K562 (cell line): ENCODE measurements at regions not wholly inside any gene's neighbourhood (a gene's known extent, or its start where the extent isn't known, plus 50 kb on each side); places are given as distances from the start of the nearest gene placed in this dataset.

Experiments
- BCL6 ChIP-seq: fragments of 250-450 bp; sonication (Bioruptor Pico); IDR thresholded peaks from 2 replicates; pipeline ENCODE4 v1.4.0; 2020
- DDX20 ChIP-seq: fragments of 450-650 bp; IDR thresholded peaks from 2 replicates; pipeline ENCODE4 v1.6.1; 2016; ENCODE audit warnings: missing genetic modification characterization, low read depth, mild to moderate bottlenecking, missing compliant biosample characterization, moderate library complexity
- FOSL1 ChIP-seq: fragments of 200-800 bp; sonication (Bioruptor generic); conservative IDR thresholded peaks from 2 replicates; pipeline ENCODE4 v1.6.1; 2016; ENCODE audit warnings: missing genetic modification characterization, missing compliant biosample characterization
- HSF4 ChIP-seq: fragments of 250-450 bp; sonication (Bioruptor Pico); IDR thresholded peaks from 2 replicates; pipeline ENCODE4 v2.1.2; 2022; ENCODE audit warnings: mild to moderate bottlenecking, moderate library complexity, borderline replicate concordance
- RBM14 ChIP-seq: fragments of 200-400 bp; formaldehyde crosslinking; IDR thresholded peaks from 2 replicates; pipeline ENCODE4 v1.6.1; 2018; ENCODE audit warnings: low read depth, mild to moderate bottlenecking, low read length, moderate library complexity, borderline replicate concordance; ENCODE audit not compliant: insufficient read depth
- RBM34 ChIP-seq: fragments of 200-400 bp; formaldehyde crosslinking; IDR thresholded peaks from 2 replicates; pipeline ENCODE4 v1.6.1; 2018; ENCODE audit warnings: low read length, borderline replicate concordance; ENCODE audit not compliant: insufficient read depth
- SLC30A9 ChIP-seq: fragments of 250-450 bp; sonication (Bioruptor Pico); IDR thresholded peaks from 2 replicates; pipeline ENCODE4 v1.8.0; 2022; ENCODE audit warnings: mild to moderate bottlenecking, moderate library complexity
- SPI1 ChIP-seq: IDR thresholded peaks from 2 replicates; pipeline ENCODE4 v1.6.1; 2011; ENCODE audit warnings: low read depth, low read length, control low read depth, borderline replicate concordance
- TCF3 ChIP-seq: sonication (generic); formaldehyde crosslinking; IDR thresholded peaks from 2 replicates; pipeline ENCODE4 v1.4.0; 2020; ENCODE audit warnings: mild to moderate bottlenecking, missing genetic modification reagents
- ZKSCAN1 ChIP-seq: fragments of 150-350 bp; IDR thresholded peaks from 2 replicates; pipeline ENCODE4 v1.6.1; 2016; ENCODE audit warnings: low read depth, low read length
- ZNF668 ChIP-seq: fragments of 250-450 bp; sonication (Bioruptor Pico); IDR thresholded peaks from 2 replicates; pipeline ENCODE4 v1.8.0; 2022; ENCODE audit warnings: mild to moderate bottlenecking, inconsistent platforms
- ZNF778 ChIP-seq: fragments of 450-650 bp; formaldehyde crosslinking; IDR thresholded peaks from 2 replicates; pipeline ENCODE4 v1.4.0; 2020; ENCODE audit warnings: mild to moderate bottlenecking, moderate library complexity
- TF ChIP-seq, protein P1 (sequence below): fragments of 200-800 bp; sonication (Bioruptor generic); IDR thresholded peaks from 2 replicates; pipeline ENCODE4 v1.6.1; 2017; ENCODE audit warnings: missing genetic modification characterization, missing compliant biosample characterization
- TF ChIP-seq, protein P2 (sequence below): fragments of 250-450 bp; sonication (Bioruptor Pico); IDR thresholded peaks from 2 replicates; pipeline ENCODE4 v1.4.0; 2020; ENCODE audit warnings: mild to moderate bottlenecking
- TF ChIP-seq, protein P3 (sequence below): fragments of 450-650 bp; IDR thresholded peaks from 2 replicates; pipeline ENCODE4 v1.6.1; 2016; ENCODE audit warnings: missing biosample characterization, missing genetic modification characterization
- TF ChIP-seq, protein P4 (sequence below): sonication (generic); formaldehyde crosslinking; IDR thresholded peaks from 2 replicates; pipeline ENCODE4 v1.8.0; 2023; ENCODE audit warnings: missing genetic modification reagents, mild to moderate bottlenecking, borderline replicate concordance
- TF ChIP-seq, protein P5 (sequence below), 2 experiments: fragments of 250-450 bp in 1 of 2; fragments of 450-650 bp in 1 of 2; sonication (Bioruptor Pico) in 1 of 2; IDR thresholded peaks; 2 replicates each; pipeline versions ENCODE4 v1.6.1 to v1.8.0; 2016 to 2021; ENCODE audit warnings: mild to moderate bottlenecking in 2 of 2, moderate library complexity in 2 of 2, missing compliant biosample characterization in 1 of 2, missing genetic modification characterization in 1 of 2

DNA sequence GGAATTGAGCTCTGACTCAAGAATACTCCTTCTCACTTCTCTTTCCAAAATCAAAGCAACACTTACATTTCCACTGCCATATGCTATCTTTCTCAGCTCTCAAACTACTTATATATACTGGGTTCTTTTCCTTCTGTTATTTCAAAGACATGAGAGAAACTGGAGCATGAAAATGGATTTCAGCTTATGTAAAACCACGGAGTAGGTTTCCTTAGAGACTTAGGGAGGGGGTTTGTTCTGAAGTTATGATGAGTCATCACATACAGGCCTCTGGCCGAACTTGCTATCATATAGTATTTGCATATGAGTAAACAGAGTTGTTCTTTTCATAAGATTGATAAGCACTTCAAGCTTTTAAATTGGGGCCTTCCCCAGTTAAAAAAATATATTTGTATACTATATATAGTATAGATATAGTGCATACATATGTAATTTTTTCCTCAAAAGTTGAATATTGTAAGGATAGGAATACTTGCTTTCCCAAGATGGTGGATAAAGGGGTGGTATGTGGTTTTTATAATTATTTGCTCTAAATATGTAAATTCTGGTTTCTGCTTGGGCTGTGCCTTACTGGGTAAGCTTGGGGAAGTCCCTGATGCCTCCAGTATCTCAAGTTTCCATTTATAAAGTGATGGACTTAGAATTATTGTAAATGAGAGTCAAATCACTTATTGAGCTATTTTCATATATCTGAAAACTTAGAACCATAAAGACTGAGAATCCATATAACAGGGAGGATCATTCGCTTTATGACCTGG is 273.9 kb downstream of the RFPL4B start (continued):
- TF ChIP-seq, protein P1, sequence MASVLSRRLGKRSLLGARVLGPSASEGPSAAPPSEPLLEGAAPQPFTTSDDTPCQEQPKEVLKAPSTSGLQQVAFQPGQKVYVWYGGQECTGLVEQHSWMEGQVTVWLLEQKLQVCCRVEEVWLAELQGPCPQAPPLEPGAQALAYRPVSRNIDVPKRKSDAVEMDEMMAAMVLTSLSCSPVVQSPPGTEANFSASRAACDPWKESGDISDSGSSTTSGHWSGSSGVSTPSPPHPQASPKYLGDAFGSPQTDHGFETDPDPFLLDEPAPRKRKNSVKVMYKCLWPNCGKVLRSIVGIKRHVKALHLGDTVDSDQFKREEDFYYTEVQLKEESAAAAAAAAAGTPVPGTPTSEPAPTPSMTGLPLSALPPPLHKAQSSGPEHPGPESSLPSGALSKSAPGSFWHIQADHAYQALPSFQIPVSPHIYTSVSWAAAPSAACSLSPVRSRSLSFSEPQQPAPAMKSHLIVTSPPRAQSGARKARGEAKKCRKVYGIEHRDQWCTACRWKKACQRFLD (CRISPR knock-in tag), result no peak
- TF ChIP-seq, protein P2, sequence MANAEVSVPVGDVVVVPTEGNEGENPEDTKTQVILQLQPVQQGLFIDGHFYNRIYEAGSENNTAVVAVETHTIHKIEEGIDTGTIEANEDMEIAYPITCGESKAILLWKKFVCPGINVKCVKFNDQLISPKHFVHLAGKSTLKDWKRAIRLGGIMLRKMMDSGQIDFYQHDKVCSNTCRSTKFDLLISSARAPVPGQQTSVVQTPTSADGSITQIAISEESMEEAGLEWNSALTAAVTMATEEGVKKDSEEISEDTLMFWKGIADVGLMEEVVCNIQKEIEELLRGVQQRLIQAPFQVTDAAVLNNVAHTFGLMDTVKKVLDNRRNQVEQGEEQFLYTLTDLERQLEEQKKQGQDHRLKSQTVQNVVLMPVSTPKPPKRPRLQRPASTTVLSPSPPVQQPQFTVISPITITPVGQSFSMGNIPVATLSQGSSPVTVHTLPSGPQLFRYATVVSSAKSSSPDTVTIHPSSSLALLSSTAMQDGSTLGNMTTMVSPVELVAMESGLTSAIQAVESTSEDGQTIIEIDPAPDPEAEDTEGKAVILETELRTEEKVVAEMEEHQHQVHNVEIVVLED, result no peak
- TF ChIP-seq ZNF778 (CRISPR knock-in tag) (no peak), FOSL1 (peak; percentile 31; the same call in 1 of the 2 replicates), TCF3 (no peak), DDX20 (tag) (no peak), HSF4 (CRISPR knock-in tag) (no peak), BCL6 (CRISPR knock-in tag) (no peak), RBM34 (no peak), ZNF668 (CRISPR knock-in tag) (no peak), RBM14 (no peak), SLC30A9 (CRISPR knock-in tag) (no peak), SPI1 (no peak), ZKSCAN1 (no peak)
- TF ChIP-seq, protein P3, sequence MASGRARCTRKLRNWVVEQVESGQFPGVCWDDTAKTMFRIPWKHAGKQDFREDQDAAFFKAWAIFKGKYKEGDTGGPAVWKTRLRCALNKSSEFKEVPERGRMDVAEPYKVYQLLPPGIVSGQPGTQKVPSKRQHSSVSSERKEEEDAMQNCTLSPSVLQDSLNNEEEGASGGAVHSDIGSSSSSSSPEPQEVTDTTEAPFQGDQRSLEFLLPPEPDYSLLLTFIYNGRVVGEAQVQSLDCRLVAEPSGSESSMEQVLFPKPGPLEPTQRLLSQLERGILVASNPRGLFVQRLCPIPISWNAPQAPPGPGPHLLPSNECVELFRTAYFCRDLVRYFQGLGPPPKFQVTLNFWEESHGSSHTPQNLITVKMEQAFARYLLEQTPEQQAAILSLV (tag), result no peak
- TF ChIP-seq, protein P4, sequence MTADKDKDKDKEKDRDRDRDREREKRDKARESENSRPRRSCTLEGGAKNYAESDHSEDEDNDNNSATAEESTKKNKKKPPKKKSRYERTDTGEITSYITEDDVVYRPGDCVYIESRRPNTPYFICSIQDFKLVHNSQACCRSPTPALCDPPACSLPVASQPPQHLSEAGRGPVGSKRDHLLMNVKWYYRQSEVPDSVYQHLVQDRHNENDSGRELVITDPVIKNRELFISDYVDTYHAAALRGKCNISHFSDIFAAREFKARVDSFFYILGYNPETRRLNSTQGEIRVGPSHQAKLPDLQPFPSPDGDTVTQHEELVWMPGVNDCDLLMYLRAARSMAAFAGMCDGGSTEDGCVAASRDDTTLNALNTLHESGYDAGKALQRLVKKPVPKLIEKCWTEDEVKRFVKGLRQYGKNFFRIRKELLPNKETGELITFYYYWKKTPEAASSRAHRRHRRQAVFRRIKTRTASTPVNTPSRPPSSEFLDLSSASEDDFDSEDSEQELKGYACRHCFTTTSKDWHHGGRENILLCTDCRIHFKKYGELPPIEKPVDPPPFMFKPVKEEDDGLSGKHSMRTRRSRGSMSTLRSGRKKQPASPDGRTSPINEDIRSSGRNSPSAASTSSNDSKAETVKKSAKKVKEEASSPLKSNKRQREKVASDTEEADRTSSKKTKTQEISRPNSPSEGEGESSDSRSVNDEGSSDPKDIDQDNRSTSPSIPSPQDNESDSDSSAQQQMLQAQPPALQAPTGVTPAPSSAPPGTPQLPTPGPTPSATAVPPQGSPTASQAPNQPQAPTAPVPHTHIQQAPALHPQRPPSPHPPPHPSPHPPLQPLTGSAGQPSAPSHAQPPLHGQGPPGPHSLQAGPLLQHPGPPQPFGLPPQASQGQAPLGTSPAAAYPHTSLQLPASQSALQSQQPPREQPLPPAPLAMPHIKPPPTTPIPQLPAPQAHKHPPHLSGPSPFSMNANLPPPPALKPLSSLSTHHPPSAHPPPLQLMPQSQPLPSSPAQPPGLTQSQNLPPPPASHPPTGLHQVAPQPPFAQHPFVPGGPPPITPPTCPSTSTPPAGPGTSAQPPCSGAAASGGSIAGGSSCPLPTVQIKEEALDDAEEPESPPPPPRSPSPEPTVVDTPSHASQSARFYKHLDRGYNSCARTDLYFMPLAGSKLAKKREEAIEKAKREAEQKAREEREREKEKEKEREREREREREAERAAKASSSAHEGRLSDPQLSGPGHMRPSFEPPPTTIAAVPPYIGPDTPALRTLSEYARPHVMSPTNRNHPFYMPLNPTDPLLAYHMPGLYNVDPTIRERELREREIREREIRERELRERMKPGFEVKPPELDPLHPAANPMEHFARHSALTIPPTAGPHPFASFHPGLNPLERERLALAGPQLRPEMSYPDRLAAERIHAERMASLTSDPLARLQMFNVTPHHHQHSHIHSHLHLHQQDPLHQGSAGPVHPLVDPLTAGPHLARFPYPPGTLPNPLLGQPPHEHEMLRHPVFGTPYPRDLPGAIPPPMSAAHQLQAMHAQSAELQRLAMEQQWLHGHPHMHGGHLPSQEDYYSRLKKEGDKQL (CRISPR knock-in tag), result no peak
- TF ChIP-seq, protein P5, sequence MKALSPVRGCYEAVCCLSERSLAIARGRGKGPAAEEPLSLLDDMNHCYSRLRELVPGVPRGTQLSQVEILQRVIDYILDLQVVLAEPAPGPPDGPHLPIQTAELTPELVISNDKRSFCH (CRISPR knock-in tag; IDR thresholded peaks at IDR 0.05), result no peak
- TF ChIP-seq, protein P5 (tag; IDR thresholded peaks at IDR 0.05), result no peak
